HG02870 (cell line): ENCODE measurements at regions not wholly inside any gene's neighbourhood (a gene's known extent, or its start where the extent isn't known, plus 50 kb on each side); places are given as distances from the start of the nearest gene placed in this dataset.
"Not testable (repeated sequence)": the region's sequence is repeated elsewhere in the genome, so short reads cannot be mapped to it uniquely, and the experiment has no call there.

Experiments used
- ATAC-seq: cut with Tn5 transposase; IDR thresholded peaks from one replicate; pipeline ENCODE4 v1.9.1; 2021; ENCODE audit warnings: mild to moderate bottlenecking, moderate library complexity; ENCODE audit not compliant: unreplicated experiment

- no peak for ATAC-seq
Observed at GRCh38 chr14:105635560-105635959, 109.2 kb downstream of the TMEM121 start.

DNA sequence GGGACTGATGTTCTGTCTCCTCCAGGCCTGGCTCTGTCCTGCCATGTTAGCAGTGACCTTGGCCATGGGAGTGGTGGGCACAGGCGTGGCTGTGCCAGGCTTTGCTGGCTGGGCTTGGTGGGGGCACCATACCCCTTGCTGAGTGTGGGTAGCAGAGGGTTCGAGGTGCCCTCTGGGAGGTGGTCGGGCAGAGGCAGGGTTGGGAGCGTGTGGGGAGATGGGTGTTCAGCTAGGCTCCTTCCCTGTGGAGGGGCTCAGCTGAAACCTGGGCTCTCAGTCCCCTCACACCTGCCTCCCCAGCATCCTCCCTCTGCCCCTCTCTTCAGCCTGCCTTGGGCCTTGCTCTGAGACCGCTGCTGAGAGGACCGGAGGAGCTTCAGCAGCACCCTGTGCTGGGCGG is 109.6 kb downstream of the TMEM121 start:
- ATAC-seq: not testable (repeated sequence)

DNA sequence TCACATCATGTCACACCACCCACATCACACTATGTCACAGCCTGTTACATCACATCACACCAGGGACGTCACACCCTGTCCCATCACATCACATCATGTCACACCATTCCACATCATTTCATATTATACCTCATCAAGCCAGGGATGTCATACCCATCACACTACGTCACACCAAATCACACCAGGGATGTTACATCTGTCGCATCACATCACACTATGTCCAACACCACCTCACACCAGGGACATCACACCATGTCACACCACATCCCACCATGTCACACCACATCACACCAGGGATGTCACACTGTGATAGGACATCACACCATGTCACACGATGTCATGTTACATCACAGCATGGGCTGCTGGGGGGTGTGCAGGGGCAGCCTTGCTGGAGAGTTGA is 110.6 kb downstream of the TMEM121 start:
- ATAC-seq: no peak

GRCh38 chr14:105637345-105637744 is 111.0 kb downstream of the TMEM121 start:
- not testable (repeated sequence) for ATAC-seq

DNA sequence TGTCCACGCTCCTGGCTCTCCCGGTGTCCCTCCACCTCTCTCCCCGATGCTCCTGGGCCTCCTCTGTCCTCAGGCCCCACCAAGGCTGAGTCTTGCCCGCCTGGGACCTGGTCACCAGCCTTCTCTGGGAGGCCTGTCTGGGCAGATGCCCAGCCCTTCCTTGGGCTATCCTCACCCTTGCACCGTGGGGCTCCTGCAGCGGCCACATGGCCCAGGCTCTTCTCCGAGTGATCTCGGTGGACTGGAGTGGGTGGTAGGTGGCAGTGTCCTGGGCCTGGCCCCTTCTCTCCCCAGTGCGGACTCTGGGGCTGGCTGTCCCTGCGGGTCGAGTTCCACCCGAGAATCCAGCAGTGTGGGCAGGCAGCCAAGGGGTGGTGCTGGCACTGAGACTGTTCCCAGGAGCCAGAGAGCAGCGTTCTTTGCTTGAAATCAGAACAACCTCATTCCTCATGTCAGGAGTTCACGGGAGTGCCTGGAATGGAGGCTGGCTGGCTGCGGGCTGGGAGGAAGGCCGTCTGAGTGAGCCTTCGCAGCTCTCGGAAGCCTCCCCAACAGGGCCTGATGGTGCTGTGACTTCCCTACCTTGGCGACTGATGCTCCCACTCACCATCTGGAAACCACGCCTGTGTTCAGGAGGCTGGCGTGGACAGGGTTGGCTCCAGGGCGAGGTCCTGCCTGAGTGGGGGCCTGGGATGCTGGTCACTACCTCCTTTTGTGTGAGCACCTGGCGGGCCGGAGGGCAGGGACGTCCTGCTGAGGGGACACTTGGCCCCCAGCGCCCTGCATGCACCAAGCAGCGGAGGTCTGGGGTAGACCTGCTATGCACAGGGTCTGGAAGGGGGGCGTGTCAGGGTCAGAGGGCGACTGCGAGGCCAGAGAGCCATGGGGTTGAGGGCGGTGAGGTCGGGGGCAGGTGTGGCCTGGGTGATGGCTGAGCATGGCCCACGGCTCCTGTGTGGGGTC is 113.9 kb downstream of the TMEM121 start:
- ATAC-seq: not testable (repeated sequence)

GRCh38 chr14:105641075-105641937 is 114.9 kb downstream of the TMEM121 start:
- ATAC-seq: no peak

DNA sequence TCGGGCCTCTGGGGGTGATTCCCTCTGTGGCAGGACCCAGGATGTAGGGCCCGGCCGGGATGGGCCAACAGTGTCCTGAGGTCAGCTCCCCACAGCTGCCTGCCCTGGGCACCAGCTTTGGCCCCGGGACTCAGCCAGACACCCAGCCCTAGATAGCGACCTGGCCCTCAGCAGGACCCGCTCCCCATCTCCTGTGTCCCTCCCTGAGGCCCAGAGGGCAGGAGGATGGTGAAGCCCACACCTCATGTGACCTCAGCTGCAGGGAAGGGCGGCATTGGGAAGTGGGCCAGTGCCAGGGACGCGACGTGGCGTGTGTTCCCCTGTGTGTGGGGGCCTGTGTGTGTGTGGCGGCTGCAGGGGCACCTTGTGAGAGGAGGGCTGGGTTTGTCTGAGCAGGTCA is 115.6 kb downstream of the TMEM121 start:
- not testable (repeated sequence) for ATAC-seq

DNA sequence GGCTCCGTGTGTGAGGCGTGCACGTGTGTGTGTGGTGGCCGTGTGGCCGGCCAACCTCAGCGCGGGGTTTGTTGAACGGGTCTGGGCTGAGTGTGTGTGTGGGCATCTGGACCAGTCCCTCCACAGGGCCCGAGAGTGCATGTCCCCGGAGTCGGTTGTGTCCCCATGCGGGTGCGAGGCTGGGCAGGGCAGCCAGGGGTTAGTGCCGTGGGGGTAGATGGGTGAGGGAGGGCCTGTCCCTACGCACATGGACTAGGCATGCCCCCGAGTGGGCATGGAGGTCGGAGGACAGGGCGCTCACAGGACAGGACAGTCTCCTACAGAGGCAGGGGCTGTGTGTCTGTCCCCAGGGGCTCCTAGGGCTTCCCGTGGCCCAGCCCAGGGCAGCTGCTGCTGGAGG is 116.1 kb downstream of the TMEM121 start:
- not testable (repeated sequence) for ATAC-seq

- not testable (repeated sequence) for ATAC-seq
Observed at GRCh38 chr14:105643406-105644052, 117.1 kb downstream of the TMEM121 start.

- not testable (repeated sequence) for ATAC-seq
Observed at GRCh38 chr14:105644053-105644435, 117.7 kb downstream of the TMEM121 start.

DNA sequence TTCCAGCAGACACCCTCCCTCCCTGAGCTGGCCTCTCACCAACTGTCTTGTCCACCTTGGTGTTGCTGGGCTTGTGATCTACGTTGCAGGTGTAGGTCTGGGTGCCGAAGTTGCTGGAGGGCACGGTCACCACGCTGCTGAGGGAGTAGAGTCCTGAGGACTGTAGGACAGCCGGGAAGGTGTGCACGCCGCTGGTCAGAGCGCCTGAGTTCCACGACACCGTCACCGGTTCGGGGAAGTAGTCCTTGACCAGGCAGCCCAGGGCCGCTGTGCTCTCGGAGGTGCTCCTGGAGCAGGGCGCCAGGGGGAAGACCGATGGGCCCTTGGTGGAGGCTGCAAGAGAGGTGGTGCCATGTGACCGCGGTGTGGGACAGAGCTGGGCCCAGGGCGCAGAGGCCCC is 118.1 kb downstream of the TMEM121 start:
- ATAC-seq: not testable (repeated sequence)

DNA sequence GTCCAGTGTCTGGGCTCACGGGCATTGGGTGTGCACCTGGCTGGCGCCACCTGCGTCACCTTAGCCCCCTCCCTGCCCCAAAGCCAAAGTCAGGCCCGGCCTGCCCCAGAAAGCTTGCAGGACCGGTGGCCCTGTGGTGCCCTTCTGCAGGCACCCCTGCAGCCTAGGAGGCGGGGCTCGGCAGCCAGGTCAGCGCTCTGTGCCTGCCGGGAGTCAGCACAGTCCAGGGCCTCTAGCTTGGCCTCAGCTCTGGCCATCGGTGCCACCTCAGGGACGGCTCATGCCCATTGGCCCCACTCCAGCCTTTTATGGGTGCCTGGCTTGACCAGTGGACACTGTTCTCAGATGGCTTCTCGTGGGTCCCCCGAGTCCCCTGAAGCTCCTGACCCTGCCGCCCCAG is 118.5 kb downstream of the TMEM121 start:
- ATAC-seq: not testable (repeated sequence)

DNA sequence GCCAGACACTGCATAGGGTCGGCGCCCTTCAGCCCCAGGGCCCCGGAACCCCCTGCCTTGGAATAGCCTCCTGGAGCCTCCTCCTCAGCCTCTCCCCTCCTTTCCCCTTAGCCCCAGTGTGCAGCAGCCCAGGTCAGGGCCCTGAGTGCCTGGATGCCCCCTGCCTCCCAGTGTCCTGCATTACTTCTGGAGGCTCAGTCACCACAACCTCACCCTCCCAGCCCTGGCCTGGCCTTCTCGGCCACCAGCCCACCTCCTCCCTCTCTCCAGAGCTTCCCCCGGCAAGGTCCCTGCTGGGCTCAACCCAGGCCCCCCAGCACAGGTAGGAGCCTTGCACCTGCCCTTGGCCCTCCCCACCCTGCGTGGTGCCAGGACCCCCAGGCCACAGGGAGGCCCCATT is 119.0 kb downstream of the TMEM121 start:
- not testable (repeated sequence) for ATAC-seq

DNA sequence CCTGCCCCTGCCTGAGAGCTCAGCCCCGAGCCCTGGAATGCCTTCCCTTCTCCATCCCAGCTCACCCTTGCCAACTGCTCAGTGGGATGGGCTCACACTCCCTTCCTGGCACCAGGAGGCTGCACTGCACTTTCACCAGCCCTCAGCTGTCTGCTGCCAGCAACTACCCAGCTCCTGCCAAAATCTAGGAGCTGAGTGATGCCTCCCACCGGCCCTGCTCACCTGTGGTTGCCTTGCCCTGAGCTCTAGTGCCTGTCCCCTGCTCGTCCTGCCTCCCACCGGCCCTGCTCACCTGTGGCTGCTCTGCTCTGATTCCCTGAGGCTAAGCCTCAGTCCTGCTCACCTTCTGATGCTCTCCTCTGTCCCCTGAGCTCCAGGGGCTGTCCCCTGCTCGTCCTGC is 119.8 kb downstream of the TMEM121 start:
- ATAC-seq: no peak

DNA sequence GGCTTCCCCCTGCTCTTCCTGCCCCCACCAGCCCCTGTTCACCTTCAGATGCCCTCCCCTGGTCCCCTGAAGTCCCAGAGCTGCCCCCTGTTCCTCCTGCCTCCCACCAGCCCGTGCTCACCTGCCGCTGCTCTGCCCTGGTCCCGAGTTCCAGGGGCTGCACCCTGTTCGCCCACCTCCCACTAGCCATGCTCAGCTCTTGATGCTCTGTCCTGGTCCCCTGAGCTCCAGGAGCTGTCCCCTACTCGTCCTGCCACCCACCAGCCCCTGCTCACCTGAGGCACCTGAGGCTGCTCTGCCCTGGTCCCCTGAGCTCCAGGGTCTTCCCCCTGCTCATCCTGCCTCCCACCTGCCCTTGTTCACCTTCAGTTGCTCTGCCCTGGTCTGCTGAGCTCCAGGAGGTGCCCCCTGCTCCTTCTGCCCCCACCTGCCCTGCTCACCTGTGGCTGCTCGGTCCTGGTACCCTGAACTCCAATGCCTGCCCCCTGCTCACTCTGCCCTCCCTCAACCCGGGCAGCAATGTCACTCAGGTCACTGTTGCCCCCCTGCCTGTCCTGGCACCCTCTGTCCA is 120.4 kb downstream of the TMEM121 start:
- ATAC-seq: not testable (repeated sequence)

- ATAC-seq: not testable (repeated sequence)
Observed at GRCh38 chr14:105647426-105647783, 121.0 kb downstream of the TMEM121 start.

- ATAC-seq: no peak
Observed at GRCh38 chr14:105647784-105648608, 121.6 kb downstream of the TMEM121 start.

GRCh38 chr14:105648609-105649535 is 122.5 kb downstream of the TMEM121 start:
- not testable (repeated sequence) for ATAC-seq

- not testable (repeated sequence) for ATAC-seq
Observed at GRCh38 chr14:105652317-105652716, 125.9 kb downstream of the TMEM121 start.
